ENCODE measurements at regions not wholly inside any gene's neighbourhood (a gene's known extent, or its start where the extent isn't known, plus 50 kb on each side); places are given as distances from the start of the nearest gene placed in this dataset.
"Not testable (repeated sequence)": the region's sequence is repeated elsewhere in the genome, so short reads cannot be mapped to it uniquely, and the experiment has no call there.

DNA sequence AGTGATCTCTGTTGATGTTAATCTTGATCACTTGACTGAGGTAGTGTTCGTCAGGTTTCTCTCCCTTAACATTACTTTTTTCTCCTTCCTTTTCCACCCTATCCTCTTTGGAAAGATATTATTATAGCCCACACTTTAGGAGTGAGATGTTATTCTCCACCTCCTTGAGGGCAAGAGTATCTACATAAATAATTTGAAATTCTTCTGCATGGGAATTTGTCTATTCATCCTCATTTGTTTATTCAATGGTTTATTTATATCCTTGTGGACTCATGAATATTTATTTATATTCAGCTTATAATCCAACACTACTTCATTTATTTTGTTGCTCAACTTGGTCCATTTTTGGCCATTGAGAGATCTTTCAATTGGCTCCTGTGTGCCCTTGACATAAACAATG is 750.4 kb downstream of the EPHA4 start:
- no peak overlapping the region for H3K4me2 ChIP-seq (ENCODE audit: low read length)
- ChIA-PET POLR2A (ENCODE audit: unreplicated experiment) (no interaction called here), CTCF (no interaction called here)
- H3K4me3 ChIP-seq (ENCODE audit: low read length) = no peak overlapping the region
- H3K4me1 ChIP-seq (ENCODE audit: insufficient read depth, low read length) = no peaks in the 10 kb centered on the region
- no peak for DNase-seq
- H3K36me3 ChIP-seq (ENCODE audit: low read depth, low read length) = no peaks in the 10 kb centered on the region
- no peaks in the 10 kb centered on the region for H3K9me2 ChIP-seq (replicated peaks; ENCODE audit: low read length)
- no peak overlapping the region for H3K27ac ChIP-seq (ENCODE audit: low read length)
- no peak for ATAC-seq
- no TSS peak for BruUV-seq (replicated peaks)
- TF ChIP-seq, protein P1, sequence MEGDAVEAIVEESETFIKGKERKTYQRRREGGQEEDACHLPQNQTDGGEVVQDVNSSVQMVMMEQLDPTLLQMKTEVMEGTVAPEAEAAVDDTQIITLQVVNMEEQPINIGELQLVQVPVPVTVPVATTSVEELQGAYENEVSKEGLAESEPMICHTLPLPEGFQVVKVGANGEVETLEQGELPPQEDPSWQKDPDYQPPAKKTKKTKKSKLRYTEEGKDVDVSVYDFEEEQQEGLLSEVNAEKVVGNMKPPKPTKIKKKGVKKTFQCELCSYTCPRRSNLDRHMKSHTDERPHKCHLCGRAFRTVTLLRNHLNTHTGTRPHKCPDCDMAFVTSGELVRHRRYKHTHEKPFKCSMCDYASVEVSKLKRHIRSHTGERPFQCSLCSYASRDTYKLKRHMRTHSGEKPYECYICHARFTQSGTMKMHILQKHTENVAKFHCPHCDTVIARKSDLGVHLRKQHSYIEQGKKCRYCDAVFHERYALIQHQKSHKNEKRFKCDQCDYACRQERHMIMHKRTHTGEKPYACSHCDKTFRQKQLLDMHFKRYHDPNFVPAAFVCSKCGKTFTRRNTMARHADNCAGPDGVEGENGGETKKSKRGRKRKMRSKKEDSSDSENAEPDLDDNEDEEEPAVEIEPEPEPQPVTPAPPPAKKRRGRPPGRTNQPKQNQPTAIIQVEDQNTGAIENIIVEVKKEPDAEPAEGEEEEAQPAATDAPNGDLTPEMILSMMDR (conservative IDR thresholded peaks at IDR 0.05; ENCODE audit: low read depth, low read length) = no peak
- TF ChIP-seq EZH2 (IDR thresholded peaks at IDR 0.05; ENCODE audit: low read length, unreplicated experiment) = no peak
- TF ChIP-seq EZH2phosphoT487 (IDR thresholded peaks at IDR 0.05; ENCODE audit: borderline replicate concordance, low read length) = no peak
- no peak overlapping the region for H2AFZ ChIP-seq (ENCODE audit: low read length)
- no peak overlapping the region for H3K9ac ChIP-seq (ENCODE audit: low read length)
- H4K20me1 ChIP-seq (ENCODE audit: low read length) = no peaks in the 10 kb centered on the region
- H3F3A ChIP-seq (ENCODE audit: low read length, unreplicated experiment) = no peaks in the 10 kb centered on the region
- H3K27me3 ChIP-seq (ENCODE audit: low read length) = no peaks in the 10 kb centered on the region
- intact Hi-C loops (cut with micrococcal nuclease) = no loop called here
- H3K79me2 ChIP-seq (ENCODE audit: low read length) = no peaks in the 10 kb centered on the region
- H3K9me3 ChIP-seq (ENCODE audit: low read length) = no peaks in the 10 kb centered on the region

GRCh38 chr2:220823590-220823989 is 748.5 kb downstream of the EPHA4 start:
- H3K9ac ChIP-seq (ENCODE audit: low read length); H3K27me3 ChIP-seq (ENCODE audit: low read length); H3K36me3 ChIP-seq (ENCODE audit: low read depth, low read length); DNase-seq; intact Hi-C loops (cut with micrococcal nuclease); BruUV-seq (replicated peaks); H3K4me3 ChIP-seq (ENCODE audit: low read length); H2AFZ ChIP-seq (ENCODE audit: low read length); H3K4me1 ChIP-seq (ENCODE audit: insufficient read depth, low read length); ATAC-seq; H3K9me2 ChIP-seq (replicated peaks; ENCODE audit: low read length); H3K27ac ChIP-seq (ENCODE audit: low read length); H3K79me2 ChIP-seq (ENCODE audit: low read length); H3F3A ChIP-seq (ENCODE audit: low read length, unreplicated experiment); H4K20me1 ChIP-seq (ENCODE audit: low read length); H3K4me2 ChIP-seq (ENCODE audit: low read length); POLR2A ChIA-PET (ENCODE audit: unreplicated experiment); H3K9me3 ChIP-seq (ENCODE audit: low read length): not testable (repeated sequence)
- CTCF ChIA-PET = interaction anchor here (0.7 kb wide), 1 partner anchor 256 kb away, joined by 5 read pairs; no protein-coding TSS in a partner anchor

DNA sequence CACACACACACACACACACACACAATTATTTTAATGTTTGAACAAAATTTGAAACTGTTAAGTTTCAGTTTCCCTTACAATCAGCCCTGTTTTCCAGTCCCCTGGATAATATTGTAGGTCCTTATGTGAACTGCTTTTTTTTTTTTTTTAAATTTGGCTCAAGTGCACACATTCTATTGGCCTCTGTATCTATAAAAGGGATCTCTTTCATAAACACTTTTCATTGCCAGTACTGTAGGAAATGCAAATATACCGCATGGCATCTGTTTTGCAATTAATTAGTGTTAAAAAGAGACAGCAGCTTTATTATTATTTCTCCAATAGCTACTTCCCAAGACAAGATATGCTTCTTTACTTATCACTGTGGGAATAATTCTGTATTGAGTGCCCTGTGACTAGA is 738.7 kb downstream of the EPHA4 start:
- Histone ChIP-seq H4K20me1 (ENCODE audit: low read length) (no peaks in the 10 kb centered on the region), H3K9me2 (replicated peaks; ENCODE audit: low read length) (no peaks in the 10 kb centered on the region), H3K79me2 (ENCODE audit: low read length) (no peaks in the 10 kb centered on the region), H3K36me3 (ENCODE audit: low read depth, low read length) (no peaks in the 10 kb centered on the region), H3K4me2 (ENCODE audit: low read length) (no peak overlapping the region), H3F3A (ENCODE audit: low read length, unreplicated experiment) (no peaks in the 10 kb centered on the region), H3K4me3 (ENCODE audit: low read length) (no peak overlapping the region), H3K27ac (ENCODE audit: low read length) (no peak overlapping the region), H3K9me3 (ENCODE audit: low read length) (no peaks in the 10 kb centered on the region), H3K9ac (ENCODE audit: low read length) (no peak overlapping the region), H2AFZ (ENCODE audit: low read length) (no peak overlapping the region), H3K4me1 (ENCODE audit: insufficient read depth, low read length) (no peaks in the 10 kb centered on the region), H3K27me3 (ENCODE audit: low read length) (no peaks in the 10 kb centered on the region)
- ATAC-seq (no peak), DNase-seq (no peak)
- CTCF ChIA-PET = no interaction called here
- intact Hi-C loops (cut with micrococcal nuclease) = no loop called here
- no TSS peak for BruUV-seq (replicated peaks)
- POLR2A ChIA-PET (ENCODE audit: unreplicated experiment) = no interaction called here
- TF ChIP-seq EZH2 (IDR thresholded peaks at IDR 0.05; ENCODE audit: low read length, unreplicated experiment) (no peak), EZH2phosphoT487 (IDR thresholded peaks at IDR 0.05; ENCODE audit: borderline replicate concordance, low read length) (no peak)
- TF ChIP-seq, protein P1 (conservative IDR thresholded peaks at IDR 0.05; ENCODE audit: low read depth, low read length) = no peak
